ENCODE measurements at regions not wholly inside any gene's neighbourhood (a gene's known extent, or its start where the extent isn't known, plus 50 kb on each side); places are given as distances from the start of the nearest gene placed in this dataset.

DNA sequence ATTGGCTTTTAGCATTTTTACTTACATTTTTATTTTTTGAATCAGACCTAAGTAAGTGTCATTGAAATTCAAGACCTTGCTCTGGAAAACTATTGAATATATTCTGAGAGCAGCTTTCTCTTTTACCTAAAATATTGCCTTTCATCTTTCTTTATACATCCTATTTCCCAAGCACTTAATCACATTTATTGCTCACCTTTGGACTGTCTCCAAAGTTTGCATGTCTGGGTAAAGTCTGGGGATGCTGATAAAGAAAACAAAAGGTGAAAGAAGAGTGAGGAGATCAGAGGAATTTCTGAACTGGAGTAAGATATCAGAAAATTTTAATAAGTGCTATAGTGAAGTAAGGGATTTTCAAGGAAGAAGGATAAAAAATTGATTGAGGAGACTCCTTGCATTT lies 308.5 kb upstream of the AADAT start (continued):
- TF ChIP-seq, protein P1, sequence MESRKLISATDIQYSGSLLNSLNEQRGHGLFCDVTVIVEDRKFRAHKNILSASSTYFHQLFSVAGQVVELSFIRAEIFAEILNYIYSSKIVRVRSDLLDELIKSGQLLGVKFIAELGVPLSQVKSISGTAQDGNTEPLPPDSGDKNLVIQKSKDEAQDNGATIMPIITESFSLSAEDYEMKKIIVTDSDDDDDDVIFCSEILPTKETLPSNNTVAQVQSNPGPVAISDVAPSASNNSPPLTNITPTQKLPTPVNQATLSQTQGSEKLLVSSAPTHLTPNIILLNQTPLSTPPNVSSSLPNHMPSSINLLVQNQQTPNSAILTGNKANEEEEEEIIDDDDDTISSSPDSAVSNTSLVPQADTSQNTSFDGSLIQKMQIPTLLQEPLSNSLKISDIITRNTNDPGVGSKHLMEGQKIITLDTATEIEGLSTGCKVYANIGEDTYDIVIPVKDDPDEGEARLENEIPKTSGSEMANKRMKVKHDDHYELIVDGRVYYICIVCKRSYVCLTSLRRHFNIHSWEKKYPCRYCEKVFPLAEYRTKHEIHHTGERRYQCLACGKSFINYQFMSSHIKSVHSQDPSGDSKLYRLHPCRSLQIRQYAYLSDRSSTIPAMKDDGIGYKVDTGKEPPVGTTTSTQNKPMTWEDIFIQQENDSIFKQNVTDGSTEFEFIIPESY (CRISPR knock-in tag; IDR thresholded peaks at IDR 0.05): no peak
- TF ChIP-seq RBM22 (IDR thresholded peaks at IDR 0.05; ENCODE audit: low read depth, low read length, poor library complexity, severe bottlenecking) (no peak), SETDB1 (IDR thresholded peaks at IDR 0.05; ENCODE audit: low read length) (no peak), TSC22D4 (tag; IDR thresholded peaks at IDR 0.05) (no peak)
- TF ChIP-seq, protein P2, sequence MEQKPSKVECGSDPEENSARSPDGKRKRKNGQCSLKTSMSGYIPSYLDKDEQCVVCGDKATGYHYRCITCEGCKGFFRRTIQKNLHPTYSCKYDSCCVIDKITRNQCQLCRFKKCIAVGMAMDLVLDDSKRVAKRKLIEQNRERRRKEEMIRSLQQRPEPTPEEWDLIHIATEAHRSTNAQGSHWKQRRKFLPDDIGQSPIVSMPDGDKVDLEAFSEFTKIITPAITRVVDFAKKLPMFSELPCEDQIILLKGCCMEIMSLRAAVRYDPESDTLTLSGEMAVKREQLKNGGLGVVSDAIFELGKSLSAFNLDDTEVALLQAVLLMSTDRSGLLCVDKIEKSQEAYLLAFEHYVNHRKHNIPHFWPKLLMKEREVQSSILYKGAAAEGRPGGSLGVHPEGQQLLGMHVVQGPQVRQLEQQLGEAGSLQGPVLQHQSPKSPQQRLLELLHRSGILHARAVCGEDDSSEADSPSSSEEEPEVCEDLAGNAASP (IDR thresholded peaks at IDR 0.05): no peak
- TF ChIP-seq, protein P3, sequence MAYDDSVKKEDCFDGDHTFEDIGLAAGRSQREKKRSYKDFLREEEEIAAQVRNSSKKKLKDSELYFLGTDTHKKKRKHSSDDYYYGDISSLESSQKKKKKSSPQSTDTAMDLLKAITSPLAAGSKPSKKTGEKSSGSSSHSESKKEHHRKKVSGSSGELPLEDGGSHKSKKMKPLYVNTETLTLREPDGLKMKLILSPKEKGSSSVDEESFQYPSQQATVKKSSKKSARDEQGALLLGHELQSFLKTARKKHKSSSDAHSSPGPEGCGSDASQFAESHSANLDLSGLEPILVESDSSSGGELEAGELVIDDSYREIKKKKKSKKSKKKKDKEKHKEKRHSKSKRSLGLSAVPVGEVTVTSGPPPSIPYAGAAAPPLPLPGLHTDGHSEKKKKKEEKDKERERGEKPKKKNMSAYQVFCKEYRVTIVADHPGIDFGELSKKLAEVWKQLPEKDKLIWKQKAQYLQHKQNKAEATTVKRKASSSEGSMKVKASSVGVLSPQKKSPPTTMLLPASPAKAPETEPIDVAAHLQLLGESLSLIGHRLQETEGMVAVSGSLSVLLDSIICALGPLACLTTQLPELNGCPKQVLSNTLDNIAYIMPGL (CRISPR knock-in tag; IDR thresholded peaks at IDR 0.05): no peak
- TF ChIP-seq, protein P4, sequence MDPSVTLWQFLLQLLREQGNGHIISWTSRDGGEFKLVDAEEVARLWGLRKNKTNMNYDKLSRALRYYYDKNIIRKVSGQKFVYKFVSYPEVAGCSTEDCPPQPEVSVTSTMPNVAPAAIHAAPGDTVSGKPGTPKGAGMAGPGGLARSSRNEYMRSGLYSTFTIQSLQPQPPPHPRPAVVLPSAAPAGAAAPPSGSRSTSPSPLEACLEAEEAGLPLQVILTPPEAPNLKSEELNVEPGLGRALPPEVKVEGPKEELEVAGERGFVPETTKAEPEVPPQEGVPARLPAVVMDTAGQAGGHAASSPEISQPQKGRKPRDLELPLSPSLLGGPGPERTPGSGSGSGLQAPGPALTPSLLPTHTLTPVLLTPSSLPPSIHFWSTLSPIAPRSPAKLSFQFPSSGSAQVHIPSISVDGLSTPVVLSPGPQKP (CRISPR knock-in tag; IDR thresholded peaks at IDR 0.05): no peak

All from K562 (cell line).